ENCODE measurements at regions not wholly inside any gene's neighbourhood (a gene's known extent, or its start where the extent isn't known, plus 50 kb on each side); places are given as distances from the start of the nearest gene placed in this dataset.

DNA sequence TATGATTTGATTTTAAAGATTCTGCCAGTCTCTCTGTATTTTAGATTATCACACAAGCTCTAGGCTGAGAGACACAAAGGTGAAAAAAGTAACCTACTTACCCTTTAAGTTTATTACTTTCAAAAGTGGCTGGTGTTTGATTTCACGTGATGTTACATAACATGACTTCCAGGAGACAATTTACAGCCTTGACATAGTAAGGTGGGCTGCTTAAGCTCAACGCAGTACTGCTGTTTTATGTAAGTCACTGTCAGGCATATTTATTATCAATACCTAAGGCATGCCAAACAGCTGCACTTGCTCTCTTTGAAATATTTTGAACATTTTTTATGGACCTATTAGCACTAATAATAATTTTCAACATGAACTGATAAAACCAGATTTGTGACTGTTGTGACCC lies 451.5 kb upstream of the FAM241A start:
- Histone ChIP-seq H2AFZ (ENCODE audit: low read depth, low read length, severe bottlenecking) (no peak overlapping the region), H3K9ac (ENCODE audit: low read length) (no peak overlapping the region), H3K9me2 (replicated peaks; ENCODE audit: insufficient read depth, low read length) (no peaks in the 10 kb centered on the region), H3K27ac (ENCODE audit: low read depth, low read length) (no peak overlapping the region), H3K9me3 (ENCODE audit: insufficient read depth, low read length) (no peaks in the 10 kb centered on the region), H3K4me3 (ENCODE audit: insufficient read depth, low read length, poor library complexity, severe bottlenecking) (no peak overlapping the region), H3K4me2 (ENCODE audit: low read depth, low read length, poor library complexity, severe bottlenecking) (no peak overlapping the region), H3F3A (ENCODE audit: insufficient read depth) (no peaks in the 10 kb centered on the region), H3K79me2 (ENCODE audit: insufficient read depth, low read length) (no peaks in the 10 kb centered on the region), H4K20me1 (ENCODE audit: low read depth, low read length) (no peaks in the 10 kb centered on the region), H3K36me3 (ENCODE audit: low read length) (no peaks in the 10 kb centered on the region), H3K27me3 (ENCODE audit: low read length) (no peaks in the 10 kb centered on the region)
- TF ChIP-seq, protein P1, sequence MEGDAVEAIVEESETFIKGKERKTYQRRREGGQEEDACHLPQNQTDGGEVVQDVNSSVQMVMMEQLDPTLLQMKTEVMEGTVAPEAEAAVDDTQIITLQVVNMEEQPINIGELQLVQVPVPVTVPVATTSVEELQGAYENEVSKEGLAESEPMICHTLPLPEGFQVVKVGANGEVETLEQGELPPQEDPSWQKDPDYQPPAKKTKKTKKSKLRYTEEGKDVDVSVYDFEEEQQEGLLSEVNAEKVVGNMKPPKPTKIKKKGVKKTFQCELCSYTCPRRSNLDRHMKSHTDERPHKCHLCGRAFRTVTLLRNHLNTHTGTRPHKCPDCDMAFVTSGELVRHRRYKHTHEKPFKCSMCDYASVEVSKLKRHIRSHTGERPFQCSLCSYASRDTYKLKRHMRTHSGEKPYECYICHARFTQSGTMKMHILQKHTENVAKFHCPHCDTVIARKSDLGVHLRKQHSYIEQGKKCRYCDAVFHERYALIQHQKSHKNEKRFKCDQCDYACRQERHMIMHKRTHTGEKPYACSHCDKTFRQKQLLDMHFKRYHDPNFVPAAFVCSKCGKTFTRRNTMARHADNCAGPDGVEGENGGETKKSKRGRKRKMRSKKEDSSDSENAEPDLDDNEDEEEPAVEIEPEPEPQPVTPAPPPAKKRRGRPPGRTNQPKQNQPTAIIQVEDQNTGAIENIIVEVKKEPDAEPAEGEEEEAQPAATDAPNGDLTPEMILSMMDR (IDR thresholded peaks at IDR 0.05; ENCODE audit: insufficient read depth, low read length, poor library complexity, severe bottlenecking) = no peak
- TF ChIP-seq EZH2phosphoT487 (conservative IDR thresholded peaks at IDR 0.05; ENCODE audit: low read length) = no peak

DNA sequence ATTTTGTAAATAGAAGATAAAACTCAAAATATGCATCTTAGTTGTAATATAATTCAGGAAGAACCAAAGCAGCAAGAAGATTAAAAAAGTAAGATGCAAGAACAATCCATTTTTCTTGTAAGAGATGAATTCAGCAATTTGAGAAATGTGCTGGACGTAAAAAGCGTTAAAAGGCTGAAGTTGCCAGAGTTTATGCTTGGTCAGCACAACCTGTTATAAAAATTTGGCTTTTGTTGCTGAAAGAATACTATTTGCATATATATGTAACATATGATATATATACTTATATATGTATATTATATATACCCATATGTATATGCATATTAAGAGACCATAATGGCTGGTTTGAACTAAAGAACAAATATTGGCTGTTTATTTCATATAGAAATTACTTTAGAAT lies 449.6 kb upstream of the FAM241A start:
- H2AFZ ChIP-seq (ENCODE audit: low read depth, low read length, severe bottlenecking) = no peak overlapping the region
- no peaks in the 10 kb centered on the region for H3K9me2 ChIP-seq (replicated peaks; ENCODE audit: insufficient read depth, low read length)
- H3K4me2 ChIP-seq (ENCODE audit: low read depth, low read length, poor library complexity, severe bottlenecking) = no peak overlapping the region
- H4K20me1 ChIP-seq (ENCODE audit: low read depth, low read length) = no peaks in the 10 kb centered on the region
- no peak overlapping the region for H3K27ac ChIP-seq (ENCODE audit: low read depth, low read length)
- H3K4me3 ChIP-seq (ENCODE audit: insufficient read depth, low read length, poor library complexity, severe bottlenecking) = no peak overlapping the region
- H3K27me3 ChIP-seq (ENCODE audit: low read length) = no peaks in the 10 kb centered on the region
- H3K9me3 ChIP-seq (ENCODE audit: insufficient read depth, low read length) = no peaks in the 10 kb centered on the region
- H3K9ac ChIP-seq (ENCODE audit: low read length) = no peak overlapping the region
- no peaks in the 10 kb centered on the region for H3F3A ChIP-seq (ENCODE audit: insufficient read depth)
- H3K36me3 ChIP-seq (ENCODE audit: low read length) = no peaks in the 10 kb centered on the region
- no peaks in the 10 kb centered on the region for H3K79me2 ChIP-seq (ENCODE audit: insufficient read depth, low read length)
- TF ChIP-seq EZH2phosphoT487 (conservative IDR thresholded peaks at IDR 0.05; ENCODE audit: low read length) = no peak
- TF ChIP-seq, protein P1 (IDR thresholded peaks at IDR 0.05; ENCODE audit: insufficient read depth, low read length, poor library complexity, severe bottlenecking) = no peak

GRCh38 chr4:111696505-111696904 lies 448.7 kb upstream of the FAM241A start:
- H3K9me2 ChIP-seq (replicated peaks; ENCODE audit: insufficient read depth, low read length) = no peaks in the 10 kb centered on the region
- no peaks in the 10 kb centered on the region for H3K27me3 ChIP-seq (ENCODE audit: low read length)
- no peak overlapping the region for H3K27ac ChIP-seq (ENCODE audit: low read depth, low read length)
- no peaks in the 10 kb centered on the region for H3K79me2 ChIP-seq (ENCODE audit: insufficient read depth, low read length)
- H3F3A ChIP-seq (ENCODE audit: insufficient read depth) = no peaks in the 10 kb centered on the region
- H2AFZ ChIP-seq (ENCODE audit: low read depth, low read length, severe bottlenecking) = no peak overlapping the region
- H3K9me3 ChIP-seq (ENCODE audit: insufficient read depth, low read length) = no peaks in the 10 kb centered on the region
- H3K9ac ChIP-seq (ENCODE audit: low read length) = no peak overlapping the region
- H3K36me3 ChIP-seq (ENCODE audit: low read length) = no peaks in the 10 kb centered on the region
- TF ChIP-seq EZH2phosphoT487 (conservative IDR thresholded peaks at IDR 0.05; ENCODE audit: low read length) = no peak
- TF ChIP-seq, protein P1 (IDR thresholded peaks at IDR 0.05; ENCODE audit: insufficient read depth, low read length, poor library complexity, severe bottlenecking) = no peak
- no peak overlapping the region for H3K4me3 ChIP-seq (ENCODE audit: insufficient read depth, low read length, poor library complexity, severe bottlenecking)
- H4K20me1 ChIP-seq (ENCODE audit: low read depth, low read length) = no peaks in the 10 kb centered on the region
- H3K4me2 ChIP-seq (ENCODE audit: low read depth, low read length, poor library complexity, severe bottlenecking) = no peak overlapping the region
